ENCODE measurements at regions not wholly inside any gene's neighbourhood (a gene's known extent, or its start where the extent isn't known, plus 50 kb on each side); places are given as distances from the start of the nearest gene placed in this dataset.
"Not testable (repeated sequence)": the region's sequence is repeated elsewhere in the genome, so short reads cannot be mapped to it uniquely, and the experiment has no call there.

- H4K20me1 ChIP-seq (replicated peaks; ENCODE audit: control insufficient read depth, extremely low read depth, insufficient read depth, low read length); H3K79me2 ChIP-seq (ENCODE audit: control insufficient read depth, insufficient read depth, low read length); H3K27me3 ChIP-seq (ENCODE audit: control insufficient read depth in 2 of 2, insufficient read depth in 2 of 2, low read length in 2 of 2); DNase-seq (ENCODE audit: low read depth, low spot score); intact Hi-C loops (cut with micrococcal nuclease); H3K36me3 ChIP-seq (ENCODE audit: control insufficient read depth in 2 of 2, extremely low read depth in 1 of 2, insufficient read depth in 2 of 2, low read length in 2 of 2); H3K4me1 ChIP-seq (ENCODE audit: control insufficient read depth, extremely low read depth, insufficient read depth, low read length); H3K9me3 ChIP-seq (replicated peaks; ENCODE audit: control insufficient read depth, insufficient read depth, low read length); H3K27ac ChIP-seq (ENCODE audit: insufficient read depth, low read depth, low read length); POLR2A ChIA-PET; CTCF ChIA-PET; H3K9ac ChIP-seq (replicated peaks; ENCODE audit: extremely low read depth, insufficient read depth, low read length); dilution Hi-C loops (cut with MboI; ENCODE audit: extremely low pct_ligation_motif_present, low sequenced_read_pairs); H3K4me2 ChIP-seq (ENCODE audit: insufficient read depth, low read length); H3K9me1 ChIP-seq (replicated peaks; ENCODE audit: control insufficient read depth, extremely low read depth, insufficient read depth, low read length); FAIRE-seq; H3K4me3 ChIP-seq (replicated peaks in 1 of 3; ENCODE audit: insufficient read depth in 1 of 3, low read depth in 1 of 3, low read length in 3 of 3); BruUV-seq (replicated peaks); H2AFZ ChIP-seq (ENCODE audit: low read depth, low read length): not testable (repeated sequence)
Measured at GRCh38 chrX:80508083-80508482, 87.8 kb downstream of the TENT5D start.

DNA sequence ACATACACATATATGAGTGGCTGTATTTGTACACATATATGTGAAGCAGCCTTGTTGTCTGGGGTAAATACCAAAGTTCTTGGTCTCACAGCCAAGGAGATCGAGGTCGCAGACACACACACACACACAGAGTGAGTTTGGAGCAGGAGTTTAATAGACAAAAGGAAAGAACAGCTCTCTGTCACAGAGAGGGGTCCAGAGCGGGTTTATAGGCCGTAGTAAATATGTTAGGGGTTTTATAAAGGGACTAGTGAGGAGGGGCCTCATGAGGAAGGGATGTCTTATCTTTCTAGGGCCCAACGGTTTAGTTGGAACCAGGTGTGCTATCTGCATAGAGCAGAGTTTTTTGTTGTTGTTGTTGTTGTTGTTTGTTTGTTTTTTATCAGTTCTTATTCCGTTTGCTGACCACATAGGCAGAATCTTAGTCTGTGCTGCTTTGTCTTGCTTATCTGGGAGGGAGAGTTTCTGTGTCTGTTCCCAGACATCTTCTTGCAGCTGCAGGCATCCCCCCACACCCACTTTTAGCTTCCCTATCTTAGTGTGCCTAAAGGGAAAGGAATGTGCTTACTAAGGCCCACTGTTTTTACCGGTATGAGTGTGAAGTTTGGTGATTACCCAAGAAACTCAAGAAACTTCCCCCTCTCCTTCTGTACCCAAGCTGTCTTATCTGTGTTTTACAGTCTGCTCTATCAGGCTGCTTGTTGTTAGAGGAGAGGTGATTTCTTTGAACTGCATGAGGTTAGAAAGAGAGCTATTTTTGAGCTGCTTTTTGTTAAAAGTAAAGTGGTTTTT, 91.9 kb downstream of the TENT5D start:
- dilution Hi-C loops (cut with MboI; ENCODE audit: extremely low pct_ligation_motif_present, low sequenced_read_pairs), result no loop called here
- H3K27me3 ChIP-seq (ENCODE audit: control insufficient read depth in 2 of 2, insufficient read depth in 2 of 2, low read length in 2 of 2), result no peaks in the 10 kb centered on the region
- no peak overlapping the region for H3K9ac ChIP-seq (replicated peaks; ENCODE audit: extremely low read depth, insufficient read depth, low read length)
- CTCF ChIA-PET, result no interaction called here
- no peaks in the 10 kb centered on the region for H3K4me1 ChIP-seq (ENCODE audit: control insufficient read depth, extremely low read depth, insufficient read depth, low read length)
- H3K4me2 ChIP-seq (ENCODE audit: insufficient read depth, low read length), result no peak overlapping the region
- H3K4me3 ChIP-seq (replicated peaks in 1 of 3; ENCODE audit: insufficient read depth in 1 of 3, low read depth in 1 of 3, low read length in 3 of 3), result no peak overlapping the region
- H3K9me1 ChIP-seq (replicated peaks; ENCODE audit: control insufficient read depth, extremely low read depth, insufficient read depth, low read length), result no peaks in the 10 kb centered on the region
- DNase-seq (ENCODE audit: low read depth, low spot score) (no peak), FAIRE-seq (no peak)
- no peaks in the 10 kb centered on the region for H3K36me3 ChIP-seq (ENCODE audit: control insufficient read depth in 2 of 2, extremely low read depth in 1 of 2, insufficient read depth in 2 of 2, low read length in 2 of 2)
- no peaks in the 10 kb centered on the region for H3K79me2 ChIP-seq (ENCODE audit: control insufficient read depth, insufficient read depth, low read length)
- H2AFZ ChIP-seq (ENCODE audit: low read depth, low read length), result no peak overlapping the region
- TF ChIP-seq FOS (IDR thresholded peaks at IDR 0.05; ENCODE audit: borderline replicate concordance, insufficient read depth, low read length) (no peak), GATA2 (IDR thresholded peaks at IDR 0.05; ENCODE audit: insufficient read depth, insufficient read length, low read depth, low read length) (no peak), POLR2A (IDR thresholded peaks at IDR 0.05; ENCODE audit: low read depth, low read length) (no peak), JUN (IDR thresholded peaks at IDR 0.05; ENCODE audit: borderline replicate concordance, insufficient read depth, insufficient read length, low read depth) (no peak), MYC (IDR thresholded peaks at IDR 0.05; ENCODE audit: low read depth, low read length) (no peak), POLR2AphosphoS5 (IDR thresholded peaks at IDR 0.05; ENCODE audit: insufficient read depth, low read depth, low read length) (no peak), EZH2 (IDR thresholded peaks at IDR 0.05; ENCODE audit: borderline replicate concordance, low read depth, low read length, severe bottlenecking) (no peak), MAX (IDR thresholded peaks at IDR 0.05; ENCODE audit: insufficient read depth, insufficient read length) (no peak)
- TF ChIP-seq, protein P1, sequence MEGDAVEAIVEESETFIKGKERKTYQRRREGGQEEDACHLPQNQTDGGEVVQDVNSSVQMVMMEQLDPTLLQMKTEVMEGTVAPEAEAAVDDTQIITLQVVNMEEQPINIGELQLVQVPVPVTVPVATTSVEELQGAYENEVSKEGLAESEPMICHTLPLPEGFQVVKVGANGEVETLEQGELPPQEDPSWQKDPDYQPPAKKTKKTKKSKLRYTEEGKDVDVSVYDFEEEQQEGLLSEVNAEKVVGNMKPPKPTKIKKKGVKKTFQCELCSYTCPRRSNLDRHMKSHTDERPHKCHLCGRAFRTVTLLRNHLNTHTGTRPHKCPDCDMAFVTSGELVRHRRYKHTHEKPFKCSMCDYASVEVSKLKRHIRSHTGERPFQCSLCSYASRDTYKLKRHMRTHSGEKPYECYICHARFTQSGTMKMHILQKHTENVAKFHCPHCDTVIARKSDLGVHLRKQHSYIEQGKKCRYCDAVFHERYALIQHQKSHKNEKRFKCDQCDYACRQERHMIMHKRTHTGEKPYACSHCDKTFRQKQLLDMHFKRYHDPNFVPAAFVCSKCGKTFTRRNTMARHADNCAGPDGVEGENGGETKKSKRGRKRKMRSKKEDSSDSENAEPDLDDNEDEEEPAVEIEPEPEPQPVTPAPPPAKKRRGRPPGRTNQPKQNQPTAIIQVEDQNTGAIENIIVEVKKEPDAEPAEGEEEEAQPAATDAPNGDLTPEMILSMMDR (IDR thresholded peaks at IDR 0.05; ENCODE audit: extremely low read depth in 1 of 2, insufficient read depth in 1 of 2, low read depth in 1 of 2, low read length in 2 of 2), result no peak
- POLR2A ChIA-PET, result no interaction called here
- H3K9me3 ChIP-seq (replicated peaks; ENCODE audit: control insufficient read depth, insufficient read depth, low read length), result no peaks in the 10 kb centered on the region
- no peaks in the 10 kb centered on the region for H4K20me1 ChIP-seq (replicated peaks; ENCODE audit: control insufficient read depth, extremely low read depth, insufficient read depth, low read length)
- no TSS peak for BruUV-seq (replicated peaks)
- intact Hi-C loops (cut with micrococcal nuclease), result no loop called here
- no peak overlapping the region for H3K27ac ChIP-seq (ENCODE audit: insufficient read depth, low read depth, low read length)

Data from endothelial cell of umbilical vein (primary cell).